SK-N-SH (cell line): ENCODE measurements at regions not wholly inside any gene's neighbourhood (a gene's known extent, or its start where the extent isn't known, plus 50 kb on each side); places are given as distances from the start of the nearest gene placed in this dataset.

Experiments
- CTCF ChIA-PET: fragments of 300-600, 350-600 bp; formaldehyde crosslinking; extraction: SDS; loops from one replicate; lab custom pipeline; 2021; lab: Yijun Ruan, JAX
- POLR2A ChIA-PET: fragments of 350-600 bp; sonication (Branson Sonifier 250); formaldehyde crosslinking; extraction: SDS; loops from one replicate; lab custom pipeline; 2020; ENCODE audit warnings: antibody characterized with exemption, inconsistent platforms; lab: Yijun Ruan, JAX
- DNase-seq: peaks from one replicate; pipeline ENCODE4 v3.0.0; 2012
- H2AFZ ChIP-seq: fragments of 200-600 bp; sonication (generic); 2 replicates; pipeline ENCODE4 v1.8.1; 2016; ENCODE audit warnings: antibody characterized with exemption, mild to moderate bottlenecking, low read depth
- H3F3A ChIP-seq: fragments of 200-600 bp; sonication (generic); replicated peaks from 2 replicates; pipeline ENCODE3; 2016; ENCODE audit warnings: antibody characterized with exemption, mild to moderate bottlenecking; ENCODE audit not compliant: insufficient read depth
- H3K27ac ChIP-seq, 2 experiments: fragments of 200-500 bp in 1 of 2; fragments of 200-600 bp in 1 of 2; sonication (Bioruptor generic) in 1 of 2; sonication (generic), shearing (Covaris generic) in 1 of 2; 2 replicates each; pipeline versions ENCODE4 v1.5.1 to v1.6.1; 2014 to 2016; ENCODE audit warnings: low read depth in 2 of 2, inconsistent platforms in 1 of 2, low read length in 1 of 2, mild to moderate bottlenecking in 1 of 2, mixed read lengths in 1 of 2
- H3K27me3 ChIP-seq: fragments of 200-600 bp; sonication (generic), shearing (Covaris generic); 2 replicates; pipeline ENCODE4 v1.6.1; 2016; ENCODE audit warnings: mixed run types; ENCODE audit not compliant: insufficient read depth
- H3K36me3 ChIP-seq, 2 experiments: fragments of 200-500 bp in 1 of 2; fragments of 200-600 bp in 1 of 2; sonication (Bioruptor generic) in 1 of 2; sonication (generic) in 1 of 2; replicated peaks in 1 of 2; 2 replicates each; pipeline versions ENCODE3 to v1.5.1; 2014 to 2016; ENCODE audit warnings: low read length in 1 of 2, mild to moderate bottlenecking in 1 of 2; ENCODE audit not compliant: insufficient read depth in 2 of 2, control insufficient read depth in 1 of 2
- H3K4me1 ChIP-seq, 2 experiments: fragments of 200-500 bp in 1 of 2; fragments of 200-600 bp in 1 of 2; sonication (Bioruptor generic) in 1 of 2; sonication (generic), shearing (Covaris generic) in 1 of 2; 2 replicates each; pipeline versions ENCODE4 v1.5.1 to v1.6.1; 2014 to 2016; ENCODE audit warnings: low read depth in 1 of 2, low read length in 1 of 2, mixed run types in 1 of 2; ENCODE audit not compliant: insufficient read depth in 2 of 2, control insufficient read depth in 1 of 2
- H3K4me2 ChIP-seq: fragments of 200-600 bp; sonication (generic), shearing (Covaris generic); 2 replicates; pipeline ENCODE4 v1.6.1; 2017; ENCODE audit warnings: mixed run types
- H3K4me3 ChIP-seq, 2 experiments: fragments of 200-500 bp in 1 of 2; fragments of 200-600 bp in 1 of 2; sonication (Bioruptor generic) in 1 of 2; sonication (generic), shearing (Covaris generic) in 1 of 2; 2 replicates each; pipeline versions ENCODE4 v1.5.1 to v1.8.1; 2014 to 2016; ENCODE audit warnings: low read depth in 2 of 2, inconsistent platforms in 1 of 2, low read length in 1 of 2, mild to moderate bottlenecking in 1 of 2, mixed read lengths in 1 of 2, moderate library complexity in 1 of 2
- H3K79me2 ChIP-seq: fragments of 200-600 bp; sonication (generic); 2 replicates; pipeline ENCODE4 v1.8.1; 2017; ENCODE audit warnings: mild to moderate bottlenecking; ENCODE audit not compliant: insufficient read depth
- H3K9ac ChIP-seq: fragments of 200-600 bp; sonication (generic); 2 replicates; pipeline ENCODE4 v1.6.1; 2017; ENCODE audit warnings: mixed run types
- H3K9me2 ChIP-seq: fragments of 200-600 bp; sonication (generic); 2 replicates; pipeline ENCODE4 v1.6.1; 2017; ENCODE audit warnings: mixed run types
- H3K9me3 ChIP-seq: fragments of 200-600 bp; sonication (generic); 2 replicates; pipeline ENCODE4 v1.6.1; 2017; ENCODE audit warnings: mixed run types, mild to moderate bottlenecking, moderate library complexity
- H4K20me1 ChIP-seq: fragments of 200-600 bp; sonication (generic); 2 replicates; pipeline ENCODE4 v1.6.1; 2017; ENCODE audit warnings: mild to moderate bottlenecking, mixed run types; ENCODE audit not compliant: insufficient read depth
- CHD2 ChIP-seq: fragments of 150-350 bp; IDR thresholded peaks from 2 replicates; pipeline ENCODE4 v1.6.1; 2018; ENCODE audit warnings: low read length; ENCODE audit not compliant: partially characterized antibody
- EP300 ChIP-seq, 2 experiments: IDR thresholded peaks; 2 replicates each; pipeline versions ENCODE4 v1.4.0 to v1.6.1; 2012; ENCODE audit warnings: borderline replicate concordance in 1 of 2, low read depth in 1 of 2, low read length in 1 of 2
- EZH2phosphoT487 ChIP-seq: fragments of 200-600 bp; sonication (generic); IDR thresholded peaks from 2 replicates; pipeline ENCODE4 v1.6.1; 2017; ENCODE audit warnings: low read depth, mixed run types, mild to moderate bottlenecking, antibody characterized with exemption, moderate library complexity, borderline replicate concordance
- FOXM1 ChIP-seq: IDR thresholded peaks from 2 replicates; pipeline ENCODE4 v1.4.0; 2012; ENCODE audit warnings: low read depth, mild to moderate bottlenecking
- GABPA ChIP-seq: IDR thresholded peaks from 2 replicates; pipeline ENCODE4 v1.4.0; 2012; ENCODE audit warnings: low read depth, mild to moderate bottlenecking
- MEF2A ChIP-seq: IDR thresholded peaks from 2 replicates; pipeline ENCODE4 v1.4.0; 2012; ENCODE audit warnings: low read depth, borderline replicate concordance
- MXI1 ChIP-seq: IDR thresholded peaks from 2 replicates; pipeline ENCODE4 v1.6.1; 2012; ENCODE audit warnings: mild to moderate bottlenecking, low read depth, low read length, improper control_type of control experiment
- NFIC ChIP-seq: IDR thresholded peaks from 2 replicates; pipeline ENCODE4 v1.4.0; 2012; ENCODE audit warnings: borderline replicate concordance
- NRF1 ChIP-seq: IDR thresholded peaks from 2 replicates; pipeline ENCODE4 v1.6.1; 2012; ENCODE audit warnings: low read depth, mild to moderate bottlenecking, low read length
- RXRA ChIP-seq: IDR thresholded peaks from 2 replicates; pipeline ENCODE4 v1.4.0; 2012; ENCODE audit warnings: low read depth, mild to moderate bottlenecking, borderline replicate concordance
- TAF1 ChIP-seq: IDR thresholded peaks from 2 replicates; pipeline ENCODE4 v1.6.1; 2012; ENCODE audit warnings: low read depth, mild to moderate bottlenecking, low read length, moderate library complexity, borderline replicate concordance
- YY1 ChIP-seq: IDR thresholded peaks from 2 replicates; pipeline ENCODE4 v1.4.0; 2012; ENCODE audit warnings: low read depth, mild to moderate bottlenecking
- WGBS: methylation state at CpG from one replicate; pipeline ENCODE4 v1.1.6; 2017; ENCODE audit warnings: low lambda C conversion rate; 5-methylcytosine and 5-hydroxymethylcytosine counted together
- TF ChIP-seq, protein P1 (sequence below): IDR thresholded peaks from 2 replicates; pipeline ENCODE4; 2012
- TF ChIP-seq, protein P2 (sequence below): IDR thresholded peaks from 2 replicates; pipeline ENCODE4 v1.4.0; 2012; ENCODE audit warnings: low read depth, borderline replicate concordance
- TF ChIP-seq, protein P3 (sequence below): IDR thresholded peaks from 2 replicates; pipeline ENCODE4 v1.6.1; 2012; ENCODE audit warnings: mild to moderate bottlenecking, low read depth, low read length, moderate library complexity
- TF ChIP-seq, protein P4 (sequence below): fragments of 150-350 bp; IDR thresholded peaks from 2 replicates; pipeline ENCODE4 v1.6.1; 2016; ENCODE audit warnings: mild to moderate bottlenecking, low read depth, low read length

DNA sequence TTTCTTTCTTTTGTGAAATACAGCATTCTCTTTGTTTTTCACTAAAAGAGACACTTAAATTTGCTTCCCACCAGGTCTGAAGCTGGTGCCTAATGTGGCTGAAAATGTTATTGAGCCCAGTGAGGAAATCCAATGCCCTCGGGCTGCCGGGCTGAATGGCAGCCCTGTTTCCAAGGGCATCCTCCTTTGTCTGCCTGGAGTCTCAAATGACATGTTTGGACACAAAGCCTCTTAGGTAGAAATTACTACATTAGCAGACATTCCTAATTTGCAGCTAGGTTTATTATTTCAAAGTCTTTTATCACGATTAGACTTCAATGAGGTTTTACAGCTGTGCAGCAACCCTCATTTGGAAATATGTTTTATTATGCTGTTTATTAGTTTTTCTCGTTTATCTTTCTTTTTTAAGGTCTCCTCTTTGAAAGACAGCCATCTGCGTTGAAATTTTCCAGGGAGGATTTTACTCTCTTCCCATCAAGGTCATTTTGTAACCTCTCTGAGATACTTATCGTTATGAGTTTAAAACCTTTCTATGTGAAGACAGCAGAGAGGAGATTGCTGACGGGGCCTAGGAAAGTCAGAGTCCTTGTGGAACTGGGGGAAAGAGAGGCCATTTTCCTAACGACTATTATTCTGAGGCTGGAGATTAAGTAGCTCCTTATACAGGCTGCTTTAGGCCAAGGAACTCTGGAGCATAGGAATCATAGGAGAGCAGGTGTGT lies 59.0 kb upstream of the ZNF532 start:
- peaks cover 0 to 5% of the 10 kb centered on the region in 2 experiments; a peak in 2 of 4 replicates for H3K4me1 ChIP-seq
- no peaks in the 10 kb centered on the region for H4K20me1 ChIP-seq
- WGBS = 34% methylated on average over 8 of the region's 8 CpGs
- H3K79me2 ChIP-seq = no peaks in the 10 kb centered on the region
- H3K4me2 ChIP-seq = no peak overlapping the region
- no peaks in the 10 kb centered on the region for H3F3A ChIP-seq
- DNase-seq = peak; percentile 64
- H3K9me3 ChIP-seq = no peaks in the 10 kb centered on the region
- ChIA-PET CTCF (interaction anchor here (0.7 to 2.4 kb wide), 3 partner anchors 25 to 265 kb away, joined by 3 to 6 read pairs (median 3); no protein-coding TSS in a partner anchor), POLR2A (no interaction called here)
- H3K9me2 ChIP-seq = no peaks in the 10 kb centered on the region
- H3K9ac ChIP-seq = no peak overlapping the region
- peak overlapping the region; percentile 49; the same call in 1 of the 2 replicates for H2AFZ ChIP-seq
- no peak overlapping the region for H3K4me3 ChIP-seq
- H3K27ac ChIP-seq = peak overlapping the region in 1 of 2 experiments; percentile 66; a peak in 2 of 4 replicates
- no peaks in the 10 kb centered on the region for H3K27me3 ChIP-seq
- no peaks in the 10 kb centered on the region for H3K36me3 ChIP-seq
- TF ChIP-seq, protein P1, sequence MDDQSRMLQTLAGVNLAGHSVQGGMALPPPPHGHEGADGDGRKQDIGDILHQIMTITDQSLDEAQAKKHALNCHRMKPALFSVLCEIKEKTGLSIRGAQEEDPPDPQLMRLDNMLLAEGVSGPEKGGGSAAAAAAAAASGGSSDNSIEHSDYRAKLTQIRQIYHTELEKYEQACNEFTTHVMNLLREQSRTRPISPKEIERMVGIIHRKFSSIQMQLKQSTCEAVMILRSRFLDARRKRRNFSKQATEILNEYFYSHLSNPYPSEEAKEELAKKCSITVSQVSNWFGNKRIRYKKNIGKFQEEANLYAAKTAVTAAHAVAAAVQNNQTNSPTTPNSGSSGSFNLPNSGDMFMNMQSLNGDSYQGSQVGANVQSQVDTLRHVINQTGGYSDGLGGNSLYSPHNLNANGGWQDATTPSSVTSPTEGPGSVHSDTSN = no peak
- TF ChIP-seq, protein P2, sequence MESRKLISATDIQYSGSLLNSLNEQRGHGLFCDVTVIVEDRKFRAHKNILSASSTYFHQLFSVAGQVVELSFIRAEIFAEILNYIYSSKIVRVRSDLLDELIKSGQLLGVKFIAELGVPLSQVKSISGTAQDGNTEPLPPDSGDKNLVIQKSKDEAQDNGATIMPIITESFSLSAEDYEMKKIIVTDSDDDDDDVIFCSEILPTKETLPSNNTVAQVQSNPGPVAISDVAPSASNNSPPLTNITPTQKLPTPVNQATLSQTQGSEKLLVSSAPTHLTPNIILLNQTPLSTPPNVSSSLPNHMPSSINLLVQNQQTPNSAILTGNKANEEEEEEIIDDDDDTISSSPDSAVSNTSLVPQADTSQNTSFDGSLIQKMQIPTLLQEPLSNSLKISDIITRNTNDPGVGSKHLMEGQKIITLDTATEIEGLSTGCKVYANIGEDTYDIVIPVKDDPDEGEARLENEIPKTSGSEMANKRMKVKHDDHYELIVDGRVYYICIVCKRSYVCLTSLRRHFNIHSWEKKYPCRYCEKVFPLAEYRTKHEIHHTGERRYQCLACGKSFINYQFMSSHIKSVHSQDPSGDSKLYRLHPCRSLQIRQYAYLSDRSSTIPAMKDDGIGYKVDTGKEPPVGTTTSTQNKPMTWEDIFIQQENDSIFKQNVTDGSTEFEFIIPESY = no peak
- TF ChIP-seq NFIC (no peak), MXI1 (no peak), CHD2 (no peak), MEF2A (no peak), GABPA (no peak), FOXM1 (no peak), EZH2phosphoT487 (no peak), TAF1 (no peak), RXRA (no peak), EP300 (IDR thresholded peaks at IDR 0.05; ENCODE audit: borderline replicate concordance in 1 of 2, low read depth in 1 of 2, low read length in 1 of 2) (no peak), NRF1 (no peak), YY1 (no peak)
- TF ChIP-seq, protein P3, sequence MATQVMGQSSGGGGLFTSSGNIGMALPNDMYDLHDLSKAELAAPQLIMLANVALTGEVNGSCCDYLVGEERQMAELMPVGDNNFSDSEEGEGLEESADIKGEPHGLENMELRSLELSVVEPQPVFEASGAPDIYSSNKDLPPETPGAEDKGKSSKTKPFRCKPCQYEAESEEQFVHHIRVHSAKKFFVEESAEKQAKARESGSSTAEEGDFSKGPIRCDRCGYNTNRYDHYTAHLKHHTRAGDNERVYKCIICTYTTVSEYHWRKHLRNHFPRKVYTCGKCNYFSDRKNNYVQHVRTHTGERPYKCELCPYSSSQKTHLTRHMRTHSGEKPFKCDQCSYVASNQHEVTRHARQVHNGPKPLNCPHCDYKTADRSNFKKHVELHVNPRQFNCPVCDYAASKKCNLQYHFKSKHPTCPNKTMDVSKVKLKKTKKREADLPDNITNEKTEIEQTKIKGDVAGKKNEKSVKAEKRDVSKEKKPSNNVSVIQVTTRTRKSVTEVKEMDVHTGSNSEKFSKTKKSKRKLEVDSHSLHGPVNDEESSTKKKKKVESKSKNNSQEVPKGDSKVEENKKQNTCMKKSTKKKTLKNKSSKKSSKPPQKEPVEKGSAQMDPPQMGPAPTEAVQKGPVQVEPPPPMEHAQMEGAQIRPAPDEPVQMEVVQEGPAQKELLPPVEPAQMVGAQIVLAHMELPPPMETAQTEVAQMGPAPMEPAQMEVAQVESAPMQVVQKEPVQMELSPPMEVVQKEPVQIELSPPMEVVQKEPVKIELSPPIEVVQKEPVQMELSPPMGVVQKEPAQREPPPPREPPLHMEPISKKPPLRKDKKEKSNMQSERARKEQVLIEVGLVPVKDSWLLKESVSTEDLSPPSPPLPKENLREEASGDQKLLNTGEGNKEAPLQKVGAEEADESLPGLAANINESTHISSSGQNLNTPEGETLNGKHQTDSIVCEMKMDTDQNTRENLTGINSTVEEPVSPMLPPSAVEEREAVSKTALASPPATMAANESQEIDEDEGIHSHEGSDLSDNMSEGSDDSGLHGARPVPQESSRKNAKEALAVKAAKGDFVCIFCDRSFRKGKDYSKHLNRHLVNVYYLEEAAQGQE = no peak
- TF ChIP-seq, protein P4, sequence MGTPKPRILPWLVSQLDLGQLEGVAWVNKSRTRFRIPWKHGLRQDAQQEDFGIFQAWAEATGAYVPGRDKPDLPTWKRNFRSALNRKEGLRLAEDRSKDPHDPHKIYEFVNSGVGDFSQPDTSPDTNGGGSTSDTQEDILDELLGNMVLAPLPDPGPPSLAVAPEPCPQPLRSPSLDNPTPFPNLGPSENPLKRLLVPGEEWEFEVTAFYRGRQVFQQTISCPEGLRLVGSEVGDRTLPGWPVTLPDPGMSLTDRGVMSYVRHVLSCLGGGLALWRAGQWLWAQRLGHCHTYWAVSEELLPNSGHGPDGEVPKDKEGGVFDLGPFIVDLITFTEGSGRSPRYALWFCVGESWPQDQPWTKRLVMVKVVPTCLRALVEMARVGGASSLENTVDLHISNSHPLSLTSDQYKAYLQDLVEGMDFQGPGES = no peak
